GM21619 (cell line): ENCODE measurements at regions not wholly inside any gene's neighbourhood (a gene's known extent, or its start where the extent isn't known, plus 50 kb on each side); places are given as distances from the start of the nearest gene placed in this dataset.

Experiments used
- ATAC-seq: cut with Tn5 transposase; IDR thresholded peaks from one replicate; pipeline ENCODE4 v1.9.1; 2021; ENCODE audit not compliant: unreplicated experiment

- no peak for ATAC-seq
Observed at GRCh38 chr4:184529283-184529682, 54.9 kb upstream of the IRF2 start.

- no peak for ATAC-seq
Observed at GRCh38 chr4:184528713-184529112, 54.4 kb upstream of the IRF2 start.

GRCh38 chr4:184528051-184528450, 53.7 kb upstream of the IRF2 start:
- ATAC-seq, result no peak

- no peak for ATAC-seq
Observed at GRCh38 chr4:184526228-184526627, 51.9 kb upstream of the IRF2 start.
